ENCODE measurements at regions not wholly inside any gene's neighbourhood (a gene's known extent, or its start where the extent isn't known, plus 50 kb on each side); places are given as distances from the start of the nearest gene placed in this dataset.
A peak's percentile ranks its signal among the peaks of the same experiment; 100 is the strongest.
"Not testable (repeated sequence)": the region's sequence is repeated elsewhere in the genome, so short reads cannot be mapped to it uniquely, and the experiment has no call there.

DNA sequence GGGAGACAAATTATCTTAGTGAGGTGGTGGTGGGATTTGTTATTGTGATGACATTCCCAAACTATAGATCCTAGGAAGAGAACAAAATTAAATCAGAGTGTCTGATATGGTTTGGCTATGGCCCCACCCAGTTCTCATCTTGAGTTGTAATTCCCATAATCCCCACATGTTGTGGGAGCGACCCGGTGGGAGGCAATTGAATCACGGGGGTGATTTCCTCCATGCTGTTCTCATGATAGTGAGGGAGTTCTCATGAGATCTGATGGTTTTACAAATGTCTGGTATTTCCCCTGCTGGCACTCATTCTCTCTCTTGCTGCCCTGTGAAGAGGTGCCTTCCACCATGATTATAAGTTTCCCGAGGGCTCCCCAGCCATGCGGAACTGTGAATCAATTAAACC lies 62.0 kb downstream of the RPL22L1 start:
- no peaks in the 10 kb centered on the region for H3K9me3 ChIP-seq (ENCODE audit: low read depth, low read length, poor library complexity, severe bottlenecking)
- no peaks in the 10 kb centered on the region for H3K36me3 ChIP-seq (ENCODE audit: insufficient read depth, low read length, poor library complexity, severe bottlenecking)
- TF ChIP-seq, protein P1, sequence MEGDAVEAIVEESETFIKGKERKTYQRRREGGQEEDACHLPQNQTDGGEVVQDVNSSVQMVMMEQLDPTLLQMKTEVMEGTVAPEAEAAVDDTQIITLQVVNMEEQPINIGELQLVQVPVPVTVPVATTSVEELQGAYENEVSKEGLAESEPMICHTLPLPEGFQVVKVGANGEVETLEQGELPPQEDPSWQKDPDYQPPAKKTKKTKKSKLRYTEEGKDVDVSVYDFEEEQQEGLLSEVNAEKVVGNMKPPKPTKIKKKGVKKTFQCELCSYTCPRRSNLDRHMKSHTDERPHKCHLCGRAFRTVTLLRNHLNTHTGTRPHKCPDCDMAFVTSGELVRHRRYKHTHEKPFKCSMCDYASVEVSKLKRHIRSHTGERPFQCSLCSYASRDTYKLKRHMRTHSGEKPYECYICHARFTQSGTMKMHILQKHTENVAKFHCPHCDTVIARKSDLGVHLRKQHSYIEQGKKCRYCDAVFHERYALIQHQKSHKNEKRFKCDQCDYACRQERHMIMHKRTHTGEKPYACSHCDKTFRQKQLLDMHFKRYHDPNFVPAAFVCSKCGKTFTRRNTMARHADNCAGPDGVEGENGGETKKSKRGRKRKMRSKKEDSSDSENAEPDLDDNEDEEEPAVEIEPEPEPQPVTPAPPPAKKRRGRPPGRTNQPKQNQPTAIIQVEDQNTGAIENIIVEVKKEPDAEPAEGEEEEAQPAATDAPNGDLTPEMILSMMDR (conservative IDR thresholded peaks at IDR 0.05; ENCODE audit: low read depth, low read length), result no peak
- ChIA-PET POLR2A (ENCODE audit: low non-redundant PET) (no interaction called here), CTCF (no interaction called here)
- no peak overlapping the region for H3K27ac ChIP-seq (ENCODE audit: low read depth, low read length, poor library complexity, severe bottlenecking)
- H3K4me1 ChIP-seq (ENCODE audit: insufficient read depth, low read length, poor library complexity, severe bottlenecking), result peaks cover 6% of the 10 kb centered on the region
- BruUV-seq (replicated peaks), result no TSS peak
- intact Hi-C loops (cut with micrococcal nuclease; ENCODE audit: unreplicated experiment), result loop anchor here (5.0 to 10.0 kb wide), 3 partner anchors 111 to 1043 kb away; partner anchors contain the start of genes ACTRT3, GPR160 and TERC
- peak; percentile 54 for DNase-seq (ENCODE audit: low spot score)
- H3K27me3 ChIP-seq (replicated peaks; ENCODE audit: insufficient read depth, low read depth, low read length, poor library complexity), result no peaks in the 10 kb centered on the region
- no peak overlapping the region for H3K4me3 ChIP-seq (ENCODE audit: low read depth, low read length, poor library complexity, severe bottlenecking)

DNA sequence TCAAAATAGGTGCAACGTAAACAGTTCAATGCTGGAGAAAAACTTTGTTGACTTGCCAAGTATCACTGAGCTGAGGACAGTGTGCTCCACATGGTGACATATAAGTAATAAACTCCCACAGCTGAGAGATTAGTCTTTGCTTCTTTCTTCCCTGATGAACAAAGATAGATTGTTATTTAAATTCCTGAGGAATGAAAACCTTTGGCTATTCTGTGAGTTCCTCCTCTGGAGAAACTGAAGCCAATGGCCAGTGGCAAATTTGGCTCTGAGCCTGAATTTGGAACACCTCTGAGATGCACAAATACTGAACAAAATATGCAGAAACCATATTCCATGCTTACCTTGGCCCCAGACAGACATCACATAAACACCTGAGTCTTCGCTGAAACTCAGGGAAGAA lies 63.3 kb downstream of the RPL22L1 start:
- peaks cover 10% of the 10 kb centered on the region for H3K4me1 ChIP-seq (ENCODE audit: insufficient read depth, low read length, poor library complexity, severe bottlenecking)
- POLR2A ChIA-PET (ENCODE audit: low non-redundant PET), result no interaction called here
- H3K9me3 ChIP-seq (ENCODE audit: low read depth, low read length, poor library complexity, severe bottlenecking), result no peaks in the 10 kb centered on the region
- CTCF ChIA-PET, result no interaction called here
- DNase-seq (ENCODE audit: low spot score), result no peak
- H3K4me3 ChIP-seq (ENCODE audit: low read depth, low read length, poor library complexity, severe bottlenecking), result no peak overlapping the region
- H3K27me3 ChIP-seq (replicated peaks; ENCODE audit: insufficient read depth, low read depth, low read length, poor library complexity), result no peaks in the 10 kb centered on the region
- no peak overlapping the region for H3K27ac ChIP-seq (ENCODE audit: low read depth, low read length, poor library complexity, severe bottlenecking)
- intact Hi-C loops (cut with micrococcal nuclease; ENCODE audit: unreplicated experiment), result loop anchor here (5.0 to 10.0 kb wide), 3 partner anchors 109 to 1042 kb away; partner anchors contain the start of genes ACTRT3, GPR160 and TERC
- TF ChIP-seq, protein P1 (conservative IDR thresholded peaks at IDR 0.05; ENCODE audit: low read depth, low read length), result no peak
- no peak for TF ChIP-seq EZH2 (IDR thresholded peaks at IDR 0.05; ENCODE audit: borderline replicate concordance, low read depth, low read length, poor library complexity, severe bottlenecking)
- H3K36me3 ChIP-seq (ENCODE audit: insufficient read depth, low read length, poor library complexity, severe bottlenecking), result no peaks in the 10 kb centered on the region
- BruUV-seq (replicated peaks), result no TSS peak

DNA sequence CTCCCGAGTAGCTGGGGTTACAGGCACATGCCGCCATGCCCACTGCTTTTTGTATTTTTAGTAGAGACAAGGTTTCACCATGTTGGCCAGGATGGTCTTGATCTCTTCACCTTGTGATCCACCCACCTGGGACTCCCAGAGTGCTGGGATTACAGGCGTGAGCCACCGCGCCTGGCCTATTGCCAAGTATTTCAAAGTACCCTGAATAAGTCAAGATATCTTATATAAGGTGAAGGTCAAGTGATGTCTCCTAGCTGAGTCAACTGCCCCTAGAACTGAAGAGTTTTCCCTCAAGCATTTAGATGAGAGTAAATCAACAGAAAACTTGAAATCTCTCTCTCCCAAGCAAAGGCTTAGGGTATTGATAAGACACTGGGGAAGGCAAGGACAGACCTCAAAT lies 63.9 kb downstream of the RPL22L1 start:
- BruUV-seq (replicated peaks), result no TSS peak
- Histone ChIP-seq H3K36me3 (ENCODE audit: insufficient read depth, low read length, poor library complexity, severe bottlenecking) (no peaks in the 10 kb centered on the region), H3K4me3 (ENCODE audit: low read depth, low read length, poor library complexity, severe bottlenecking) (no peak overlapping the region), H3K9me3 (ENCODE audit: low read depth, low read length, poor library complexity, severe bottlenecking) (no peaks in the 10 kb centered on the region), H3K4me1 (ENCODE audit: insufficient read depth, low read length, poor library complexity, severe bottlenecking) (peaks cover 10% of the 10 kb centered on the region), H3K27ac (ENCODE audit: low read depth, low read length, poor library complexity, severe bottlenecking) (no peak overlapping the region), H3K27me3 (replicated peaks; ENCODE audit: insufficient read depth, low read depth, low read length, poor library complexity) (no peaks in the 10 kb centered on the region)
- ChIA-PET POLR2A (ENCODE audit: low non-redundant PET) (no interaction called here), CTCF (no interaction called here)
- no peak for DNase-seq (ENCODE audit: low spot score)
- intact Hi-C loops (cut with micrococcal nuclease; ENCODE audit: unreplicated experiment), result loop anchor here (5.0 to 10.0 kb wide), 3 partner anchors 109 to 1041 kb away; partner anchors contain the start of genes ACTRT3, GPR160 and TERC
- TF ChIP-seq, protein P1 (conservative IDR thresholded peaks at IDR 0.05; ENCODE audit: low read depth, low read length), result no peak
- TF ChIP-seq EZH2 (IDR thresholded peaks at IDR 0.05; ENCODE audit: borderline replicate concordance, low read depth, low read length, poor library complexity, severe bottlenecking), result no peak

DNA sequence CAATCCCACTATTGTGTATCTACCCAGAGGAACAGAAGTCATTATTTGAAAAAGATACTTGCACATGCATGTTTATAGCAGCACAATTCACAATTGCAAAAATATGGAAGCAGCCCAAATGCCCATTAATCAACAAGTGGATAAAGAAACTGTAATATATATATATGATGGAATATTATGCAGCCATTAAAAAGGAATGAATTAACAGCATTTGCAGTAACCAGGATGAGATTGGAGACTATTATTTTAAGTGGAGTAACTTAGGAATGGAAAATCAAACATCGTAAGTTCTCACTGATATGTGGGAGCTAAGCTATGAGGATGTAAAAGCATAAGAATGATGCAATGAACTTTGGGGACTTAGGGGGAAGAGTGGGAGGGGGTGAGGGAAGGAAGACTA lies 64.7 kb downstream of the RPL22L1 start:
- DNase-seq (ENCODE audit: low spot score); H3K27me3 ChIP-seq (replicated peaks; ENCODE audit: insufficient read depth, low read depth, low read length, poor library complexity); POLR2A ChIA-PET (ENCODE audit: low non-redundant PET); H3K9me3 ChIP-seq (ENCODE audit: low read depth, low read length, poor library complexity, severe bottlenecking); H3K36me3 ChIP-seq (ENCODE audit: insufficient read depth, low read length, poor library complexity, severe bottlenecking); H3K4me3 ChIP-seq (ENCODE audit: low read depth, low read length, poor library complexity, severe bottlenecking); H3K27ac ChIP-seq (ENCODE audit: low read depth, low read length, poor library complexity, severe bottlenecking); BruUV-seq (replicated peaks): not testable (repeated sequence)
- peaks cover 10% of the 10 kb centered on the region for H3K4me1 ChIP-seq (ENCODE audit: insufficient read depth, low read length, poor library complexity, severe bottlenecking)
- CTCF ChIA-PET, result interaction anchor here (0.6 kb wide), 1 partner anchor 63 kb away, joined by 5 read pairs; no protein-coding TSS in a partner anchor
- intact Hi-C loops (cut with micrococcal nuclease; ENCODE audit: unreplicated experiment), result loop anchor here (5.0 to 10.0 kb wide), 3 partner anchors 108 to 1040 kb away; partner anchors contain the start of genes ACTRT3, GPR160 and TERC

GRCh38 chr3:170804634-170805033 lies 65.4 kb downstream of the RPL22L1 start:
- BruUV-seq (replicated peaks); H3K27me3 ChIP-seq (replicated peaks; ENCODE audit: insufficient read depth, low read depth, low read length, poor library complexity); H3K27ac ChIP-seq (ENCODE audit: low read depth, low read length, poor library complexity, severe bottlenecking); DNase-seq (ENCODE audit: low spot score); H3K4me3 ChIP-seq (ENCODE audit: low read depth, low read length, poor library complexity, severe bottlenecking); CTCF ChIA-PET; H3K36me3 ChIP-seq (ENCODE audit: insufficient read depth, low read length, poor library complexity, severe bottlenecking); H3K9me3 ChIP-seq (ENCODE audit: low read depth, low read length, poor library complexity, severe bottlenecking); POLR2A ChIA-PET (ENCODE audit: low non-redundant PET): not testable (repeated sequence)
- peaks cover 10% of the 10 kb centered on the region for H3K4me1 ChIP-seq (ENCODE audit: insufficient read depth, low read length, poor library complexity, severe bottlenecking)
- intact Hi-C loops (cut with micrococcal nuclease; ENCODE audit: unreplicated experiment), result loop anchor here (5.0 to 10.0 kb wide), 3 partner anchors 107 to 1040 kb away; partner anchors contain the start of genes ACTRT3, GPR160 and TERC

Data from A673 (cell line).